ENCODE measurements at regions not wholly inside any gene's neighbourhood (a gene's known extent, or its start where the extent isn't known, plus 50 kb on each side); places are given as distances from the start of the nearest gene placed in this dataset.

- no peaks in the 10 kb centered on the region for H3K27me3 Mint-ChIP-seq (ENCODE audit: insufficient read depth, low read depth)
- H3K79me2 ChIP-seq (ENCODE audit: low read depth) = no peaks in the 10 kb centered on the region
- TF ChIP-seq EZH2 (IDR thresholded peaks at IDR 0.05) (no peak), CTCF (IDR thresholded peaks at IDR 0.05) (no peak), EZH2phosphoT487 (IDR thresholded peaks at IDR 0.05) (no peak)
- H3K9me3 ChIP-seq (ENCODE audit: low read depth) = no peaks in the 10 kb centered on the region
- H3K36me3 ChIP-seq = no peaks in the 10 kb centered on the region
- H2AFZ ChIP-seq (replicated peaks) = no peak overlapping the region
- H3K4me3 ChIP-seq = no peak overlapping the region
- H3K4me2 ChIP-seq = no peak overlapping the region
- no peaks in the 10 kb centered on the region for H3K36me3 Mint-ChIP-seq
- H3K4me1 ChIP-seq = peaks cover 3% of the 10 kb centered on the region
- H3K9me3 Mint-ChIP-seq = no peaks in the 10 kb centered on the region
- no peaks in the 10 kb centered on the region for H3K4me1 Mint-ChIP-seq
- no peaks in the 10 kb centered on the region for H3F3A ChIP-seq (ENCODE audit: low read depth)
- H3K4me3 Mint-ChIP-seq = no peak overlapping the region
- no peak overlapping the region for H3K27ac Mint-ChIP-seq
- no peak overlapping the region for H3K9ac ChIP-seq
- no peak overlapping the region for H3K27ac ChIP-seq
- H4K20me1 ChIP-seq (ENCODE audit: low read depth) = no peaks in the 10 kb centered on the region
- DNase-seq (ENCODE audit: low spot score) = no peak
- H3K27me3 ChIP-seq = no peaks in the 10 kb centered on the region
Measured at GRCh38 chr2:153043385-153043784, 325.0 kb downstream of the ARL6IP6 start.

- no peak overlapping the region for H3K4me2 ChIP-seq
- no peak overlapping the region for H3K4me3 ChIP-seq
- H3K27ac ChIP-seq = no peak overlapping the region
- H2AFZ ChIP-seq (replicated peaks) = no peak overlapping the region
- no peak for TF ChIP-seq EZH2phosphoT487 (IDR thresholded peaks at IDR 0.05)
- no peak for TF ChIP-seq CTCF (IDR thresholded peaks at IDR 0.05)
- no peak for TF ChIP-seq EZH2 (IDR thresholded peaks at IDR 0.05)
- no peaks in the 10 kb centered on the region for H3K27me3 Mint-ChIP-seq (ENCODE audit: insufficient read depth, low read depth)
- no peaks in the 10 kb centered on the region for H3K9me3 ChIP-seq (ENCODE audit: low read depth)
- no peak overlapping the region for H3K9ac ChIP-seq
- H3K4me3 Mint-ChIP-seq = no peak overlapping the region
- no peaks in the 10 kb centered on the region for H3K4me1 ChIP-seq
- no peaks in the 10 kb centered on the region for H3K36me3 ChIP-seq
- no peaks in the 10 kb centered on the region for H3K36me3 Mint-ChIP-seq
- peaks cover under 1% of the 10 kb centered on the region for H3K9me3 Mint-ChIP-seq
- no peaks in the 10 kb centered on the region for H4K20me1 ChIP-seq (ENCODE audit: low read depth)
- no peak for DNase-seq (ENCODE audit: low spot score)
- H3K4me1 Mint-ChIP-seq = no peaks in the 10 kb centered on the region
- no peaks in the 10 kb centered on the region for H3K79me2 ChIP-seq (ENCODE audit: low read depth)
- no peaks in the 10 kb centered on the region for H3F3A ChIP-seq (ENCODE audit: low read depth)
- no peak overlapping the region for H3K27ac Mint-ChIP-seq
- H3K27me3 ChIP-seq = no peaks in the 10 kb centered on the region
Measured at GRCh38 chr2:153028626-153029025, 310.2 kb downstream of the ARL6IP6 start.

GRCh38 chr2:153027533-153027932, 309.1 kb downstream of the ARL6IP6 start:
- no peaks in the 10 kb centered on the region for H4K20me1 ChIP-seq (ENCODE audit: low read depth)
- H3K9me3 Mint-ChIP-seq = no peaks in the 10 kb centered on the region
- no peaks in the 10 kb centered on the region for H3K36me3 Mint-ChIP-seq

GRCh38 chr2:153020201-153020600, 301.8 kb downstream of the ARL6IP6 start:
- Histone ChIP-seq H3K9ac (no peak overlapping the region), H2AFZ (replicated peaks) (no peak overlapping the region), H3F3A (ENCODE audit: low read depth) (no peaks in the 10 kb centered on the region), H3K79me2 (ENCODE audit: low read depth) (no peaks in the 10 kb centered on the region), H3K27ac (no peak overlapping the region), H3K36me3 (no peaks in the 10 kb centered on the region), H3K4me2 (no peak overlapping the region), H3K9me3 (ENCODE audit: low read depth) (peaks cover 11% of the 10 kb centered on the region), H3K4me1 (no peaks in the 10 kb centered on the region), H3K4me3 (no peak overlapping the region), H4K20me1 (ENCODE audit: low read depth) (no peaks in the 10 kb centered on the region), H3K27me3 (no peaks in the 10 kb centered on the region)
- no peak for DNase-seq (ENCODE audit: low spot score)
- Mint-ChIP-seq H3K27ac (no peak overlapping the region), H3K36me3 (no peaks in the 10 kb centered on the region), H3K4me3 (no peak overlapping the region), H3K9me3 (peaks cover 16% of the 10 kb centered on the region), H3K27me3 (ENCODE audit: insufficient read depth, low read depth) (no peaks in the 10 kb centered on the region), H3K4me1 (no peaks in the 10 kb centered on the region)
- no peak for TF ChIP-seq EZH2phosphoT487 (IDR thresholded peaks at IDR 0.05)
- TF ChIP-seq EZH2 (IDR thresholded peaks at IDR 0.05) = no peak
- TF ChIP-seq CTCF (IDR thresholded peaks at IDR 0.05) = no peak

More at GRCh38 chr2:153027533-153027932, 309.1 kb downstream of the ARL6IP6 start:
- Histone ChIP-seq H3K9ac (no peak overlapping the region), H3K4me1 (no peaks in the 10 kb centered on the region), H3K4me3 (no peak overlapping the region), H3F3A (ENCODE audit: low read depth) (no peaks in the 10 kb centered on the region), H3K27me3 (no peaks in the 10 kb centered on the region), H2AFZ (replicated peaks) (no peak overlapping the region), H3K4me2 (no peak overlapping the region), H3K79me2 (ENCODE audit: low read depth) (no peaks in the 10 kb centered on the region), H3K9me3 (ENCODE audit: low read depth) (no peaks in the 10 kb centered on the region), H3K36me3 (no peaks in the 10 kb centered on the region), H3K27ac (no peak overlapping the region)
- no peak for DNase-seq (ENCODE audit: low spot score)
- Mint-ChIP-seq H3K4me3 (no peak overlapping the region), H3K27me3 (ENCODE audit: insufficient read depth, low read depth) (no peaks in the 10 kb centered on the region), H3K27ac (no peak overlapping the region), H3K4me1 (no peaks in the 10 kb centered on the region)
- no peak for TF ChIP-seq EZH2 (IDR thresholded peaks at IDR 0.05)
